ENCODE measurements at regions not wholly inside any gene's neighbourhood (a gene's known extent, or its start where the extent isn't known, plus 50 kb on each side); places are given as distances from the start of the nearest gene placed in this dataset.
"Not testable (repeated sequence)": the region's sequence is repeated elsewhere in the genome, so short reads cannot be mapped to it uniquely, and the experiment has no call there.

DNA sequence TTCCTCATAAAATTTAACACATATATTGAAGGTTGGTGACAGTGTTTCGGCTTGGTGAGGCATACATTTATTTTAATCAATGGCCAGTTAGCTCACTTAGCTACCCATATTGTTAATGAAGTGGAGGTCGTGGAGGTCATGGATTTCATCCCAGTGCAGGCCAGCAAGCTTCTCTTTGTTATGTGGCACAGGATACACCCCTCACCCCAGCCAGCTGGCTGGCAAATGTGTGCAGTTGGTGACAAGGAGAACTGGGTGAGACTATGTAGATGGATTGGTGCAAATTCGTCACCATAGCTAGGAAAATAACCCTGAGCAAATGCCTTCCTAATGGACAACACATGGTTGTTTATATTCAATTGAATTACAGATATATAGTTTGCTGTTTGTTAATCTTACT lies 50.5 kb upstream of the FOXP2 start:
- DNase-seq (ENCODE audit: low spot score), result no peak

DNA sequence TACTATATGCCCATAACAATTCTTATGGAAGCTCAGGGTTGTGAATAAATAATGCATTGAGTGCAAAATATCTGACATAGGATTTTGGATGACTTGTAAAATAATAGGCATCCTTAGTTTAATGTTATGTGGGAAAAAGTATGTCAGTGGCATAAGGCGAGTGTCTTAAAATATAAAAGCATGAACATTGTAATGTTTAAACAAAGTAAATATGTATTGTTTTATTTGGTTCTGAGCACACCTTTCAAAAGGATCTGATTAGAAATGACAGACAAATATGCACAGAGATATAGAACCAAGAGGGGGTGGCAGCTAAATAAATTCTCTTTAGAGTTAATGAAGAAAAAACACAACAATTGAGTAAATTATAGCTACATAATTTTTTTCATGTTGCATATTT lies 51.3 kb upstream of the FOXP2 start:
- DNase-seq (ENCODE audit: low spot score), result no peak

DNA sequence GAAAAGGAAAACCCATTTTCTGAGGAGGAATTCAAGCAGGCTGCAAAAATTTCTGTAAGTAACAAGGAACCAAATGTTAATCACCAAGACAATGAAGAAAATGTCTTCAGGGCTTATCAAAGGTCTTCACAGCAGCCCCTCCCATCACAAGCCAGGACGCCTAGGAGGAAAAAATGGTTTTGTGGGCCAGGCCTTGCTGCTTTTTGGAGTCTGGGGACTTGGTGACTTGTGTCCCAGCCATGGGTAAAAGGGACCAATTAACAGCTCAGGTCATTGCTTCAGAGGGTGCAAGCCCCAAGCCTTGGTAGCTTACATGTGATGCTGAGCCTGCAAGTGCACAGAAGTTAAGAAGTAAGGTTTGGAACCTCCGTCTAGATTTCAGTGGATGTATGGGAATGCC lies 55.7 kb upstream of the FOXP2 start:
- no peak for DNase-seq (ENCODE audit: low spot score)

DNA sequence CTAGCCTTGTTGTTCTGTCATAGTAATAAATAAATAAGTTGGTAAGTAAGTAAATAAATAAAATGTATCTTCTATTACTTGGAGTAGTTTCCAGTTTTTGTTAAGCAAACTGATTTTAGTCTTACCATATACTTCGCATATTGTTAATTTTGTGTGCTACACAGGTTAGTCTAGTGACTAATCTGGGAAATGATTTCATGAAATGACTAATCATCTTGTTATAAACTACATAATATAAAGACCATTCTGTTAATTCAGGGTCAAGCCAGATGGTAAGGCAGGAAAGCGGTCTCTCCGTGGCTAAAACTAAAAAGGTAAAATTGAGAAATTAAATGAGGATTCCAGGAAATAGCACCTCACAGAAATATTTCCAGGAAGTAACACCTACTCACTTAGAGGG lies 58.5 kb upstream of the FOXP2 start:
- DNase-seq (ENCODE audit: low spot score), result no peak

DNA sequence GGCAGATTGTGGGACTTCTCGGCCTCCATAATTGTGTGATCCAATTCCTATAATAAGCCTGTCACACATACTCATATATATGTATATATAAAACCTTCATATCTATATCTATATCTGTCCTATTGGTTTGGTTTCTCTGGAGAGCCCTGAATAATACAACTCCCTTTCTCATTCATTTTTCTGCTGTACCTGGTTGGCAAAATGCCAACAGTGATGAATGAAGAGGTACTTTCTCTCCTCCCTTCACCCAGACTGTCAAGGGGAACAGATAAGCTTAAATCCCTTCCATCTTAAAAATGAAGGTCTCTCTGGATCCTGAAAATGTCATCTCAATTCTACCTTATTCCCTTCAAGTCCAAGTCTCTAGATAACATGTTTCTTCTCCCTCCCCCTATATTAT lies 60.3 kb upstream of the FOXP2 start:
- DNase-seq (ENCODE audit: low spot score), result peak; percentile 2

DNA sequence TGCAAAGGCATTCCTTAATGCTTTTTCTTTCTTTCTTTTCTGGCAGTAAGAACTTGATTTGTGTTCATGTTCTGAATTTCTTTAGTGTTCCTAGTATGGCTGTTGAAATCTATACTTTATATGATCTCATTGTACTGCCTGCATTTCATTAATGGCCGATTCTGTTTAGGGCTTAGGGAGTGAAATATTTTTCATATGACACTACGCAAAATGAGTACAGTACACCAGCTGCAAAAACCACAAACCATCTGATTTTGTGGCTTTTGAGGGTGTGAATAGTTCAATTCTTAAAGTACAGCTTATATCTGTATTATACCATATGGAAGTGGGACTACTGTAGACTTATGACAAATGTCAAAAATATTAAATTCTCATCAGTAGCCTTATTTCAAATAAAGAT lies 69.1 kb upstream of the FOXP2 start:
- DNase-seq (ENCODE audit: low spot score), result no peak

DNA sequence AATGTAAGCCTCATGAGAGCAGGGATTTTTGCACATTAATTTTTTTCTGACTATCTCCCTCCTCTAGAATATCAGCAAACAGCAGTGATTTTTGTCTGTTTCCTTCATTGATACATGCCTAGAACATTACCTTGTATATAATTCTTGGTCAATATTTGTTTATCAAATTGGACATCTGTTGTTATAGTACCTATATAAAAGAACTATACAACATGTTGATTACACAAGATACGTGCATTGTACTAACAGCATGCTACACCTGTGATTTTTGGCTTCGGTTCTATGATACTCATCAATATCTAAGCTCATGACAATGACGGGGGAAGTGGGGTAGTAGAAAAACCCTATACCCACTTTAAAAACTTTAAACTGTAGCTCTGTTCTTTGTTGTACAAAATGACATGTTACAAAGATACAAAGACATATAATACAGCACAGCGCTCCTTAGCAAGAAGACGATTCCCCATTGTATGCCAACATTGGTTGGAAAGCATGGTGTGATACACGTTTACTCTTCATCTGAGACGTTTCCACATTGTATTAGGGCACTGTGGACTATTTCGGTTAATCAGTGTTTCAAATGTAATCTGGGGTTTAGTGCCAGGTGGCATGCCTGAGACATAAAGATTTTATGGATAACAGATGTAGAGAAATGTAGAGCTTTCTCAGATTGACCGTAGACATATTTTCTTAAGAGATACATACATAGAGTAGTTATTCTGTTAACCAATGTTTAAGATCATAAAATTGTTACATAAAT lies 70.5 kb upstream of the FOXP2 start:
- no peak for DNase-seq (ENCODE audit: low spot score)

DNA sequence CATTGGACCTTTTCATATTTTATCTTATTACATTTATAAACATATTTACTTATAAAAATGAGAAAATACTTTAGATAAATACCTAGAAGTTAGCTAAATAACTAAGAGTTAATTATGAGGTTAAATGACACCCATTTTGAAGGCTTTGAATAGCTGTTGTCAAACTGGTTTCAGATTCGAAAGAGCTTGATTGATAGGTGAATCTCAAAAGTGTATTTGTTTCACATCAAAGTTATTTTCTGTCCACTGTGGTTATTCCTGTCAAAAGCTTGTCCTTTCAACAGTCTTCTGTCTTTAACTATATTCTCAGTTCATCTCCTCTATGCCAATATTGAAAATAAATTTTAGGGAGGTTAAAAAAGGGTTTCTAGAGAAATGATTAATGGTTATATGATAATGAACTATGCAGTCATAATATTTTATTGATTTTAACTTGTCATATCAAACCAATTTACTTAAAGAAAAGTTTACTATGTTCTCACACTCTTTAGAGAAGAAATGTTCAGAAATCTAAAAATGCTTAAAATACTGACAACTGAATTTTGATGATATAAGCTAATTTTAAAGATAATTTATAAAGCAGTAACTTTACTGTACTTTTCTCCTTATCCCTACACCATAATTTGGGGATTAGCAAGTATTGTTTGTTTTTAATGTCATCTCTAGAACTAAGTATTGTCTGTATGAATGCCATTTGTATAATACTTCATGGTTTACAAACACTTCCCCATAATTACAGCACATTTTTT lies 72.0 kb upstream of the FOXP2 start:
- no peak for DNase-seq (ENCODE audit: low spot score)

DNA sequence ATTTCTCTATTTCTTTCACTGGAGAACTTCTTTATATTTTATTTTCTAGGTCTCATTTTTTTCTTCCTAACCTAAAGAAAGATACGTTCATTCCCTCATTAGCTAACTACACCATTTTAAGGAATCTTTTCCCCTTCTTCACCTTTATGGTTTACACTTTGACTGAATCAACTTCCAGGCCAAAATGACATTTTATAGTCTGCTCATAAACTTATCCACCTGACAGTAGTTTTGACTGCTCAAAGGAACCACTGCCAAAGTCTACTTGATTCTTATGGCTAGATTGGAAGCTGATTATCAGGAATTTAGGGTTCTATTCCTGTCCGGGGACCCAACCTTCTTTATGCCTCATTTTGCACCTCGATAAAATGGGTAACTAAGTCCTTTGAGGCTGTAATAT lies 73.0 kb upstream of the FOXP2 start:
- DNase-seq (ENCODE audit: low spot score), result no peak

DNA sequence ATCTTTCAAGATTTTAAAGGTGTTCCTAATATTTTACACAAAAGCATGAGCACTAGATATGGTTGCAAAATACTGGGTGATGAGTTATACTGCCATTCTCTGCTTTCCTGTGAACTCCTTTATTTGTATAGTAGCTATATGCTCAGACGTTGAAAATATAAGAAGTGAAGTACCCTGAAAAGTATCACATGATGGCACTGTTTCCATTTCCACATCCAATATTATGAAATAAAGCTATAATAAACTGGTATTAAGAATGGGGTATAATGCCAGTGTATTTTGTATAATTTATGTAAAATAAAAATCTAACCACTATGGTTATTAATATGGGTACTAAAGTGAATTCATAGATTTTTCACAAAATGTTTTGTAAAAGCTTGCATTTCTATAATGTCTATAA lies 79.6 kb upstream of the FOXP2 start:
- DNase-seq (ENCODE audit: low spot score), result no peak

DNA sequence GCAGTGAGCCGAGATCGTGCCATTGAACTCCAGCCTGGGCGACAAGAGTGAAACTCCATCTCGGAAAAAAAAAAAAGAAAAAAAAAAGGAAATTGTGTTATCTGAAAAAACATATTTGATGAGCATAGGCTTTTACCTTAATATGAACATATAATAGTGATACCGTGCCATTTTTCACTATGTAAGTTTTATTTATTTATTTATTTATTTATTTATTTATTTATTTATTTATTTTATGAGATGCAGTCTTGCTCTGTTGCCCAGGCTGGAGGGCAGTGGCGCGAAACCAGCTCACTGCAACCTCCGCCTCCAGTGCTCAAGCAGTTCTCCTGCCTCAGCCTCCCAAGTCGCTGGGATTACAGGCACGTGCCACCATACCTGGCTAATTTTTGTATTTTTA lies 85.2 kb upstream of the FOXP2 start:
- not testable (repeated sequence) for DNase-seq (ENCODE audit: low spot score)

DNA sequence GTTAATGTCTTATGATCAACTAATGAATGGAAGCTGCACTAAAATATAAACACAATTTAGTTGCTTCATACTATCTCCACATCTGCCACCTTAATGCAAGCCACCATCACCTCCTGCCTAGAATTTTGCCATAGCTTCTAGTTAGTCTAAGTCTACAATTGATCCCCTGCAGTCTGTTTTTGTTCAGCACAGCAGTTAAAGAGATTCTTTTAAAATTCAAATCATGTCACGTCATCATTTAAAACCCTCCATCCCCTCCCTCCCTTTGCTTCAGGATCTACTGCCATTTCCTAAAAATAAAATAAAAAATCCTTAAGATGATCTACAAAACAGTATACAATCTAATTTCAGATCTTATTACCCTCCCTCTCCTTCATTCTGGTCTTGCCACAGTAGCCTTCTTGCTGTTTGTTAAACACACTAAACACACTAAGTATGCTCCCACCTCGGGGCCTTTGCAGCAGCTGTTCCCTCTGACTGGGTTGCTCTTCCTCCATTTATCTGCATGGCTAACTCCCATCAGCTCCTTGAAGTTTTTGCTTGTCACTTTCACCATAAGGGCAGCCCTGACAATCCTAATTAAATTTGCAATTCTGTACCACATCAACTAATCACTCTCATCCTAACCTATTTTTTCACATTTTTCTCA lies 97.0 kb upstream of the FOXP2 start:
- DNase-seq (ENCODE audit: low spot score), result no peak

DNA sequence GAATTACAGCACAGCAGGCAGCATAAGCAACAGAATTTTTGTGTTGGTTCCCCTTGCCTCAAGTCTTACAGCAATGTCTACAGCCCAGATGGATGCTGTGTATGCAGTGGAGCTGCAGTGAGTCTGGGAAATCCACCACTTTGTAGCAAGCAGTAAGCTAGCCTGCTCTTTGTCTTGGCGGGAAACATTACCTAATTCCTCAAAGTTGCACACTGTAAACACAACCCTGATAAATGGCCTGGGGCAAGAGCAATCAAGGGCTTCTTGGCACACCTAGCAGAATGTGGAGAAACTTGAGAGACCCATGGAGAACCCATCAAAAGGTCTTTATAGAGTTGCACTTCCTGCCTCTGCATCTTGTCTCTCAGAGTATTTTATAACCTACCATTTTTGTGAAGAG lies 102.0 kb upstream of the FOXP2 start:
- DNase-seq (ENCODE audit: low spot score), result no peak

DNA sequence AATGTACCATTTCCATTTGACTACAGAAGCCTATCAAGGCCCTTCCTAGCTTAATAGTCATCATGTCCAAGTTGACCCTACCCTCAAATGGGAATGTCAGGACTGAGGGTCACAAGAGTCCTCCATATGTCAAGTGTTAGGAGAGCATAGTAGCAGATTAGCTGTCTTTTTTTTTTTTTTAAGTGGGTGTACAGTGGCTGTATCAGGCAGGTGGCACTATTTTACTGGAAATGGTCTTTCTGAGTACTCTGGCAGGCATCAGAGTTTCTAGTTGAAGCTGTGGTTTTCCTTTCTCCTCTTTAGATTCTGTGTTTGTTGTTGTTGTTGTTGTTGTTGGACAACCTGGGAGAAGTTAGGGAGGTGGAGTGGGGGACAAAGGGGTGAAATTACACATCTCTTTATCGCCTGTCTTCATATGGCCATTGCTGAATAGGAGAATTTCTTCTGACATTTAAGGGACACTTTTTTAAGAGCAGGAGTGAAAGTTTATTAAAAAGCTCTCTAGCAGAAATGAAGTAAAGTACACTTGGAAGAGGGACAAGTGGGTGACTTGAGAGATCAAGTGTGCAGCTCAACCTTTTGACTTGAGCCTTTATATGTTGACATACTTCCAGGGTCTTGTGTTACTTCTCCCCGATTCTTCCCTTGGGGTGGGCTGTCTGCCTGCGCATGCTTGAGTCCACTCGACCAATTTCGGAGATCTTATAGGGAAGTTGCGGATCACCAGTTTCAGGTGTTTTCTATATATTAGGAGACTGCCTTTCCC lies 104.1 kb upstream of the FOXP2 start:
- DNase-seq (ENCODE audit: low spot score), result no peak

DNA sequence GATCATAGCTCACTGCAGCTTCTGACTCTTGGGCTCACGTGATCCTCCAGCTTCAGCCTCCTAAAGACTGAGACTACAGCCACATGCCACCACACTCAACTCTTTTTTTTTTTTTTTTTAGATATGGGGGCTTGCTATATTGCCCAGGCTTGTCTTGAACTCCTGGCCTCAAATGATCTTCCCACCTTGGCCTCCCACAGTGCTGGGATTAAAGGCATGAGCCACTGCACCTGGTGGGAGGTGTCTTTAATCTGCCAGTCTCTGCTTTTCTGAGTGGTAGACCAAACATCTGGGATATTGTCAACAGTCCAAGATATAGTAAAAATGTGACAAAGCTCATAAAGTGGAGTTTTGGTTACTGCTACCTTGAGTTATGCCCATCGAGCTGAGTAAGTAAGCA lies 104.9 kb upstream of the FOXP2 start:
- DNase-seq (ENCODE audit: low spot score), result no peak

DNA sequence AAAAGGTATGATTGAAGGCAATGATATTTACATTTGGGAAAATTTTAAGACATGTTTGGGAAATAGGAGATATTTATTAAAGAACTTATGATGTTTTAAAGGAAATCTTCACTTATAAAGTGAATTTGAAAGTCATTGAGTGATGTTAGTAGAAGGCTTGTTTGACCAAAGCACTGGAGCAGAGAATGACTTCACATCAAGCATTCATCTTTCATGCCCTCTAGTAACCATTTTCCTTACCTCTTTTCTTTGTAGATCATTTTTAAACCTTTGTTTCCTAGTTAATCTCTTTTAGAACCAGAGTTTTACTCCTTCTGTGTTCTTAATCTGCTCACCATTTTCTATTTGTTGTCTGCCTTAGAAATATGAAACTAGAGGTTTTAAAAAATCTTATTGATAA lies 111.3 kb upstream of the FOXP2 start:
- no peak for DNase-seq (ENCODE audit: low spot score)

DNA sequence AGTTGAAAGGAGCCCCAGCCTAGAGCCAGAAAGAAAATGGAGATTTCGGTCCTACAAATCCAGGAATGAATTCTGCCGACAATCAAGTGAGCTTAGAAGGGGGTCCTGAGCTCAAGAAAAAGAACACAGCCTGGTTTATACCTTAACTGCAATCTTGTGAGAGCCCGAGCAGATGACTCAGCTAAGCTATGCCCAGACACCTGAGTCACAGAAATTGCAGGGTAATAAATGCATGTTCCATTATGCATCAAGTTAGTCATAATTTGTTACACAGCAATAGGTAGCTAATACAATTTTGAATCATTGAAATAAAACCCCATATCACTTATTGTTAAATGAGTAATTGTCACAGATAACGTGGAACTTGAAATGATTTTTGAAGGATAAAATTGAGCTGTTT lies 111.8 kb upstream of the FOXP2 start:
- DNase-seq (ENCODE audit: low spot score), result no peak

DNA sequence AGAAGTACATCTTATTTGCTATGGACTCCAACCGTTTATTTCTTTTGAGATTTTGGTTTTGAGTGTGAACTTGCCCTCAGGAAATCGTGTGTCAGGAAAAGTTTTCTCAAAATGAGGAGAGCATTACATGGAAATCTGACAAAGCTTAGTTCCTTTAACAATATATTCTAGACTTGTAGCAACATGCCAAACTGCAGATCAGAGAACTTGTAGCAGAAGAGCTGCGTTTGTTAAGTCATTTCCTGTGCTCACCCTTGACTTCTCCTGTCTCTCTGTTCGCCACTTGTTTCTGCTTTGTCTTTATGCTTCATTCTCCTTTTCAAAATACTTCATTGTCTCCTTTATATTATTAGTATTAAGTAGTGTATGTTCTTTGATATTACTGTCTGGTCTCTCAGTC lies 116.6 kb upstream of the FOXP2 start:
- DNase-seq (ENCODE audit: low spot score), result no peak

DNA sequence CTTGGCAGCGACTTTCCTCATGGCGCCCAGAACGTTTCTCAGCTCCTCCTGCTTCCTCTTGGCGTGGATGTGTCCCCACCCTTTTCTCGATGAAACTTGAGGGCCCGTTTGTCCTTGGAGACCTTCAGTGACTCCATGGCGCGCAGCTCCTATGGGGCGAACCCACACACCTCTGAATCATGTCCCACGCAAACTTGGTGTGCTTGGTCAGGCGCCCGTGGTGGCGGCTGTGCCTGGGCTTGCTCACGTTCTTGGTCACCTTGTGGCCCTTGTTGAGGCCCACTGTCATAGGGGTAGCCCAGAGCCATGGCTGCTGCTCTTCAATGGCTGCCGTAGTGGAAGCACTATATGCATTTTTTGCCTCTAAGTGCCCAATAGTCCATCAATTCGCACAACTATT lies 117.5 kb upstream of the FOXP2 start:
- no peak for DNase-seq (ENCODE audit: low spot score)

DNA sequence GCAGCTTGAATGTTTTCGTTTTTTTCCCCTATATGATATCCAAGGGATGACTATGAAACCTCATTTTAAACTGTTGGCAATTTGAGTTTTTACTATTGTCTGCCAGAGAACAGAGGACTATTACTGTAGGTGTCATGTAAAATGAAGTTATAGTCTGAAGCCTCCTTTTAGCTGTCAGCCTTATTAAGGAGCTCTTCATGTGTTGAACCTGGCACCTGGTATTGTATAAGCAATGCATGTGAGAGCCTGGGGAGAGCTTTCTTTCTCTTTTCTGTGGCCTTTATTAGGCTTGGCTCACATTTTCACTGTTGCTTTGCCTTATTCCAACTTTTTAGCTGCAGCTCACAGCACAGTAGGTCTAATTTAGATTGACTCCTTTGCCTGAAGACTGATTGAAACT lies 119.1 kb upstream of the FOXP2 start:
- DNase-seq (ENCODE audit: low spot score), result no peak

DNA sequence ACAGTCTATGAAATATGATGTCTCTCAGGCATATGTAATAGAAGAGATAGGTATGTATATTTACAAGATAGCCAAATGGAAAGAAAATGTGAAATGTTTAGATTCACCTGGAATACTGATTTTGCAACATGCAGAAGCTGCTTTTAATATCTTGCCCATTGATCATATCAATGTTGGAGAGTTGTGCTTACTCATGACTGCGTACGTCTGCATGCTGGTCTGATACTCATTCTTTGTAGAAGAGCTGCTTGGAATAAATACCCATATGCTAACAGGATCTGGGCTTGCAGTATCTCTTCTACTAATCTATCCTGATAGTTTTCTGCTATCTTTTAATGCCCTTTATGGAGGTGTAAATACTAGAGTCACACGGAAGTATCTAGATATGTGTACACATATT lies 120.6 kb upstream of the FOXP2 start:
- DNase-seq (ENCODE audit: low spot score), result no peak

DNA sequence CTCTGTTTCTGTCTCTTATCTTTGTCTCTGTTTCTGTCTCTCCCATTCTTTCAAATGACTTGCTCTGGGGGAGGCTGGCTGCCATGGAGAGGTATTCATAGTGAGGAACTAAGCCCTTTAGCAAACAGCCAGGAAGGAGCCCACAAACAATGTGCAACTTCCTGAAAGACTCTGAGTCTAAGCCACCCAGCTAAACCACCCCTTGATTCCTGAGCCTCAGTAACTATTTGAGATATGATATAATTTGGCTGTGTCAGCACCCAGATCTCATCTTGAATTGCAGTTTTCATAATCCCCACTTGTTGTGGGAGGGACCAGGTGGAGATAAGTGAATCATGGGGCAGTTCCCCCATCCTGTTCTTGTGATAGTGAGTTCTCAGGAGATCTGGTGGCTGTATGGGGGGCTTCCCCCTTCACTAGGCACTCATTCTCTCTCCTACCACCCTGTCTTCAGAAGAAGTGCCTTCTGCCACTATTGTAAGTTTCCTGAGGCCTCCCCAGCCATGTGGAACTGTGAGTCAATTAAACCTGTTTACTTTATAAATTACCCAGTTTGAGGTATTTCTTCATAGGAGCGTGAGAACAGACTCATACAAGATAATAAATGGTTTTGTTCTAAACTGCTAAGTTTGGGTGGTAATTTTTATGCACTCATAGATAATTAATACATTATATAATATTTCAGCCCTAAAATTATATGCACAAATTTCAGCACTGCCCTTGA lies 121.2 kb upstream of the FOXP2 start:
- no peak for DNase-seq (ENCODE audit: low spot score)
